Hepatic stellate cell (primary cell): ENCODE measurements at regions not wholly inside any gene's neighbourhood (a gene's known extent, or its start where the extent isn't known, plus 50 kb on each side); places are given as distances from the start of the nearest gene placed in this dataset.

Experiments
- DNase-seq: peaks from one replicate; pipeline ENCODE4 v3.0.0; 2011; ENCODE audit warnings: low spot score

DNA sequence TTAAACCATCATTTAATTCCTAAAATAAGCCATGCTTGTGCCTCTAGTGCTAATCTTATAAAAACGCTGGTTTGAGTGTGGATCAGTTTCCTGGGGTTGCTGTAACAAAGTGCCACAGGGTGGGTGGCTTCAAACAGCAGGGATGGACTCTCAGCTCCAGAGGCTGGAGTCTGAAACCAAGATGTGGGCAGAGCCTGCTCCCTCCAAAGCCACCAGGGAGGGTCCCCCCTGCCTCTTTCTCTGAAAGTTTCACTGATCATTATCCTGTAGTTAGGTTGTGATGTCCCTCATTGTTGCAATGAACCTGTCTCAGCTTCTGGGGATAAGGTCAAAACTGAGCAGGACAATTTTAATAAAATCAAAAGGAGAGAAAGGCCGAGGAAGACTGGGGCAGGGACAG is 251.9 kb upstream of the TCERG1L start:
- DNase-seq = no peak

DNA sequence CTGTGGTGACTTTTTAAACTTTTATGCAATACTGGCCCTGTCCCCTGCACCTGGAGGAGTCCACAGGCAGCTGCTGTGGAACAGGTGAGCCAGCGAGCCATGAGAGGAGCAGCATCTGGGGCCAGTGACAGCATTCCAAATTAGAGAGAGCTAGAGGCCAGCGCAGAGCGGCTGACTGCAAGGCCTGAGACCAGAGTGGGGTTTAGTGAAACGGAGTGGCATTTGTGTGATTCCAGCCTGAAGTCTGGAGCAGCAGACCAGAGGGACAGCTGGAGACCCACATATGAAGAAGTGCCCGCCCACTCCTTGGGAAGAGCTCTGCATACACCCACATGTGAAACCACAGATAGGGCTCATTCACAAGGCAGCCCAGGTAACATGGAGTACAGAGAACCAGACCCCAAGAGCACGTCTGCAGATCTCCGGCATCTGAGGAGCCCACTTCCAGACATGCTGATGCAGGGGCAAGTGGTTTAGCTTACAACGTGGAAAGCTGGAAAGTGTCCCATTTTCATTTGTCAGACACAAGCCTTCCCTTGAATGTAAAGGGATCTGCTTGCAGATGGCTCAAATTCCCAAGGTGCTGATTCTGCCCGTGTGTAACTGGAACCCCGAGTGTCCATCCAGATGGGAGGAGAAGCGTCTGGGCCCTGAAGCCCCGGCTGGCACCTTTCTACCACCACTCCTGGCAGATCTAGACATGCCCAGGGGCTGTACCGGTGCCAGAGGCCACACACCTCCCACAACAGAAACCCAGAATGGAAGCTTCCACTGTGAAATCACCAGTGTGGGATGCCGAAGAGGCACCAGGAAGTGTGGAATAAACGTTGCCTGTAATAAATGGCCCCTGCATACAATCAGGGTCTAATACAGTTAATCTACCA is 256.0 kb upstream of the TCERG1L start:
- no peak for DNase-seq

DNA sequence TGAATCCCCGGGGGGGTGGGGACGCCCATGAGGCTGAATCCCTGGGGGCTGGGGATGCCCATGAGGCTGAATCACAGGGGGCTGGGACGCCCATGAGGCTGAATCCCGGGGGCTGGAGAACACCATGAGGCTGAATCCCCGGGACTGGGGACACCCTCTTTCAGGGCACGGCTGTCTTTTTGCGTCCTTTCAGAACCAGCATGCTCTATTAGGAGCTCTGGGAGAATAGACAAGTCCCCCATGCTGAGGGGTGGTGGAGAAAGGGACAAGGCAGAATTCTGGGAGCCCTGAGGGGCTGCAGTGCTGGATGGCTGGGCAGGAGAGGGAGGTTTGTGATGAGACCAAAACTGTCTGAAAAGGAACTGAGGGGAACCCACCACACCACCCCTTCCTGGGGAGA is 257.3 kb upstream of the TCERG1L start:
- DNase-seq = no peak

DNA sequence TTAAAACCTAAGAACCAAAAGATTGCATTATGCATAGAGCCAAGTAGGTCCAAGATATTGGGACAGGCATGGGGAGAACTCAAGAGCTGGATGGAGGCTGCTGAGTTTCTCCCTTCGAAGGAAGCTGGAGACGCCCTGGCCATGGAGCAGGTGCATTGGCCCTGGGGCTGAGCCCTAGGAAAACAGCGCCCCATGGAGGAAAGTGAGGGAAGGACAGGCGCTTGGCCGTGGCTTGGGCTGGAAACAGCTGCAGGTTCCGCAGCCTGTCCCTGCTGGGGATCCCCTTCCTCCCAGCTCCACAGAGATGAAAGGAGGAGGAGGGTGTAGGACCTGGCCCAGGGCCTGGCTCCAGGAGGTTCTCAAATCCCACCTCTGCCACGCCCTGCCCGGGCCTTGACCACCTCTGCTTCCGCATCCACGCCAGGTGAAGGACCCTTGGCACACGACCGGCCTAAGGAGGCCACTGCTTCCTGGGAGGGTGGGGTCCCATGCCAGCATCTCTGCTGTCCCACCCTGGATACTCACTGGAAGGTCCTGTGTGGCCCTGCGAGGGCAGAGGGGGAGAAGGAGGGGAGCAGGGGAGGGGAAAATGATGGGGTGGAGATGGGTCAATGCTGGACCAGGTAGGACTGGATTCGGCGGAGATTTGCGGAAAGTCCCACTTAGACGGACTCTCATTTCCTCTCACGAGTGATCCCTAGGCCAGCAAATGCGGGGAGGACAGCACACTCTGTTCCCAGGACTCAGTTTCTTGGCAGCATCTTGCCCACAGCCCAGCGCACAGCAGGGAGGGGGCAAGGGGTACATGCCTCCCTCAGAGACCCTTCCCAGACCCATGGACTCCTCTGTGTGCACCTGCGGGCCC is 258.6 kb upstream of the TCERG1L start:
- DNase-seq = no peak

DNA sequence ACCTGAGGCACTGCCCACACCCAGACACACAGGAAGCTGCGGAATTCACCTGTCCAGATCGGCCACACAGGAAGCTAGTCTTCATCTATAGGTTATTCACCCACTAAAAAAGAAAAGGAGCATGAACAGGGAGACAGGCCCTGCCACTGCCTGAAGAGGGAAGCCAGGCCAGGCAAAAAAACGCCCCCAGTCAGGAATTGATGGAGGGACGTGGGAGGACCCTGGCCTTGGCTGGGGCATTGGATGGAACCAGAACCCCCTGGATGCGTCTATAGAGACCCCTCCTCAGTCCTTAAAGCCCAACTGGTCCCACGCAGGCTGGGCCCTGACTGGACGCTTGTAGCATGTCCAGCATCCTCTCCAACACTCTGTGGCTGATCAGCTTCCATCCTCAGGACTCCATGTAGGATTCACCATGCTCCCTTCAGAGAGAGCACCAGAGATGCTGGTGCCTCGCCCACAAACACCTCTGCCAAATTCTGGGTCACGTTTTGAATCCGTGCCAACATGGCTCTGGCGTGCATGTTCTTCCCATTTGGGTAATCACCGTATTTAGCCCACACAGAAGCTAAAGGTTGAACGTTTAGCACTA is 259.3 kb upstream of the TCERG1L start:
- DNase-seq = no peak

DNA sequence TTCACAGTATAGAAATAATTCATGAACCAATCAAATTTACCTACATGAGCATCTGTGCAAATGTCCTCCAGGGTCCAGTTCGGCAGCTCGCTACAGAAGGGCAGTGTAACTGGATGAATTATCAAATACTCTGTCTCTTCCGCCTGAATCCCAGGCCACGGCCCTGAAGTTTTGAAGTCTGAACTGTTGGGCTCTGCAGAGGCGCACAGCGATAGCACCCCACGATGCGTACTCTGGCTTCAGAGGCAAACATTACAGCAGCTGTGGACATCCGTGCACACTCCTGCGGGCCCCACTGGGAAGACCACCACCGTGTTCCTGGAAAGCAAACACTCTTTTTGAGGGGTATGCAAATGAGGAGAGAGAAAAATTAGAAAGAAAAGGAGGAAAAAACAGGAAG is 259.8 kb upstream of the TCERG1L start:
- no peak for DNase-seq

DNA sequence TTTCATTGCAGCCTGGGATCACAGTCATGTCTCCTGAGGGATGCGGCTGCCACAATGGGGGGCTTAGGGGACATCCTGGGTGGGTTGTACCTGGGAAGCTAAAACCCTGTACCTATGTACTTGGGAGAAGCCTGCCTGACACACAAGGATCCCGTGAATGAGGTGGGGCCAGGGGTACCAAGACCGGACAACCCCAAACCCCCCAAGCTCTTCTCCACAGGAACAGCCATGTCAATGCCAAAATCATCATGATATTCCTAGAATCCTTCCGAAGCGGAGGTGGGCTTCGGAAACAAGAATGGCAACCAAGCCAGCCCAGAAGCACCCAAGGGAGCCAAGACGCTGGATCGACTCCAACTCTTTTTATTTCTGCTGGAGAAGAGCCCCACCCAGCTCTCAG is 260.3 kb upstream of the TCERG1L start:
- DNase-seq = no peak

DNA sequence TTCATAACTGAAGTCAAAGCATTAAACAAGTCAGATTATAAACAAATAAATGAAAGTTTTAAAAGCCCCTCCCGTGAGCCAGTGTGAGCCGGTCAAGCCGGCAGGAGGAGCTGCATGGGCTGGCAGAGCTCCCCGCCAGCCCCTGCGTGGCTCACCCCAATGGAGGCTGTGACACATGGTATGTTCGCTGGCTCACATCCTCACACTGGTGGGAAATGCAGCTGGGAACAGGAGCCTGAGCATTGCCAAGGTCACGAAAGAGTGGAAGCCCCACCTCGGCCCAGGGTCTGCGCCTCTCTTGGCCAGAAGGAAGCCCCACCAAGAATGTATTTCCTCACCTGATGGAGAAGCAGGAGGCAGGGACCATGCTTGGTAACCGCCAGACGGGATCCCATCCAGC is 261.7 kb upstream of the TCERG1L start:
- no peak for DNase-seq

DNA sequence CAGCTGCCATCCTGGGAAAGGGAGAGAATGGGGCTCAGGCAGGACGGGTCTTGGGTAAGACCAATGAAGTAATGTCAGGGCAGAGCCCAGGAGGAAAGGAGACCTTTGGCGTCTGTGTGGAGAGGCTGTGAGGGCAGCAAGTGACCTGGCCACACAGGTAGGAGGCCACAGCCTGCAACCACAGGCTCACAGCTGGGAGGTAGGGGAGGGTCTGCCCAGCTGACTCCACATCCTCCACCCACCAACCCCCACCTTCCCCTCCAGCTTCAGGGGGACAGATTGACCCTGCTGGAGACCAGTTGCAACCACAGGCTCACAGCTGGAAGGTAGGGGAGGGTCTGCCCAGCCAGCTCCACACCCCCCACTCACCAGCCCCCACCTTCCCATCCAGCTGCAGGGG is 262.2 kb upstream of the TCERG1L start:
- no peak for DNase-seq

DNA sequence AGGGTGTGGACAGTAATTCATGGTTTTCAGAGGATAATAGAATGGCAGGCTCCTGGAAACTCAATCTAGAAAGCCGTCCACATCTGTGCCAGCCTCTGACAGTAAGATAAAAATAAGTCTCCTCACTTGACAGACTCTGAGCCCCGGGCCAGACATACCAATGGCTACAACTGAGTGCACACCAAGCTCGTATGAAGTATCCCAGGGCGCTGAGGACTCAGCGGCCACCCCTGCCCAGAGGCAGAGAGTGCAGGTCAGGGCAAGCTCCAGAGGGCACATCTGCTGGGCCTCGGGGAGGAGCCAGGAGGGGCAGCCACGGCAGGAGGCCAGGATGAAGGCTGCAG is 262.8 kb upstream of the TCERG1L start:
- no peak for DNase-seq

DNA sequence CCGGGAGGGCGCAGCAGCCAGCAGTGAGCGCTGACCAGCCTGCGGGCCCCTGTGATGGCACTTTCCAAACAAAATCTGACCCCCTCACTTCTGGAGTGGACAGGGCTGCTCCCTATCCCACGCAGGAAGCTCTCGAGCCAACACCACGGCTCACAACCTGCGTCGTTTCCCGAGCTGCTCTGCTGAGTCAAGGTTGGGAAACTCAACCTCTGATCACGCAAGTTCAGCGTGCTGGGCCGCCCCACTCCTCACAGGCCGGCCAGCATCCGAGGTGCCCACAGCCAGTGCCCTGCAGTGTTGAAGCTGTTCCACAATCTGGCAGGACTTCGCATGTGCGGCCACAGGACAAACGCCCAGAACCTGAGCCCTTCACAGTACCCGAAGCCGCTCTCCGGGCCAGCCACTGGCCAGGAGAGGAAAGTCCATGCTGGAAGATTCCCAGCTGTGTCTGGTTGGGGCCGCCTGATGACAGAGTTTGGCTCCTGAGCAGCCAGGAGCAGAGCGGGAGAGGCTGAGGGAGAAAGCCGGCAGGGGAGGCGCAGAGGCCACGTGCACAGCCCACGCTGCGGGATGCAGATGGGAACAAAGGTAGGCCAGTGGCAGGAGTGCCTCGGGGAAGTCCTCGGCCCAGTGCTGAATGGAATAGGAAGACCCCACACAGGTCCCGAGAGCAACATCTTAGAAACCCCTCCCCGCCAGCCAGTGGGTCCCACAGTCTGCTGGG is 263.3 kb upstream of the TCERG1L start:
- DNase-seq = no peak

DNA sequence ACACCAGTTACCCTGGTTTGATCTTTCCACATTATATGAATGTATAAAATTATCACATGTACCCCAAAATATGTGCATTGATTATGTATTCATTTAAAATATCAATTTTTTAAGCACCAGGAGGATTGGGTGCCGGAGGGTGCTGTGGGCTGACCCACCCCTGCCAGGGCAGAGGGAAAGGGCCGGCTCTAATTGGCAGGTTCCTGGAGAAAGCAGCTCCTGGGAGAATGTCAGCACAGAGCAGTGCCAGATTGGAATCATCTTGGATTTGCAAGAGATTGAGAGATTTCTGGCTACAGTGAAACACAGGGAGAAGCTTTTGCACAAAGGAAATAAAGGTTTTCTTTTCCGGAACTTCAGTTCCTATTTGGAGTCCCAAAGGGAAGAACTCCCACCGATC is 264.4 kb upstream of the TCERG1L start:
- no peak for DNase-seq

DNA sequence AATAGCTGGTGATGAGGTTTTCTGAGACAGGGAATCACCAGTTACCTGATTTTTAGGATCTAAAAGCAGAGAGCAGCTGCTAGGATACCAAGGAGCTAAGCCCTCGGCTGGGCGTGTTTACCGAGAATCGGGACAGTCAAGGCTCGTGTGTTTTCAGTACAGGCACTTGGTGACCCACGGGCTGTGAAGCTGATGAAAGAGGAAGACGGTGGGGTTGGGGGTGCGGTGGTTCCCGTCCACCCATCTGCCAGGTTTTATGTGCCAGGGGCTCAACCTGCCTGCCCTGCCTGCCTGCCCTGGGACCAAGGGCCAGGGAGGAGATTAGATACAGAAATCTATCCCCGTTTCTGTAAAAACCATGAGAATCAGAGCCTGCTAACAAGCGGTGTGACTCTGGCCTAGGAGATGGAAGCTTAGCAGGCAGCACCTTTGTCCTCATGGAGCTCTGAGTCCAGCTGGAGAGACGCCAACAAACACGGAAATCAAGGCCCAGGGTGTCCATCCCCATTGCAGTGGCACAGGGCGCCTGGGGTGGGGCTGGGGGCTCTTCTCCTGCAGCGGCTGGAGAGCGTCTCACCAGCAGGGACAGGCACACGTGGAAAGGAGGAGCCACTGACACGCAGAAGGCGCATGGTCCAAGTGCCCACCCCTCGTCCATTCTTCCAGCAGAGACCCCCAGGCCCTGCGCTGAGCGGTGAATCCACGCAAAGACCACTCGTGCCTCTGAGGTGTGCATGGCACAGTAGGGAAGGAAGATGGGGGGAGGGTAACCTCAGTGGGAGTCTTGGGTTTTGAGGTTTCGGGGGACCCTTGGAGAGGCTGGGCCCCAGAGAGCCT is 265.0 kb upstream of the TCERG1L start:
- no peak for DNase-seq

DNA sequence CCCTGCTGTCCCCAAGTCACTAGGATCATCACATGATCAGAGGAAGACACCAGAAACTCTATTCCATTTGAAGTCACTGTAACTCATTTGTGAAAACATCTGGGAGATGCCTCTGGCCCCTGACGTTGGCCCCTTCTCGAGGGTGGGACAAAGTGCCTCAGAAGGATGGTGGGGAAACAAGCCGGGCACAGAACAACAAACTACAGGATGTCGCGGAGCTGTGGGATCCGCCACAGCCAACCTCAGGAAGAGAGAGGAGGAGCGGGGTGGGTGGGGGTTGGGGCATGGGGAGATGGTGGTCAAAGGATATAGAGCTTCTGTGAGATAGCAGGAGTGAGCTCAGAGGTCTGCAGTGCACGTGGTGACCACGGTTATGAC is 265.6 kb upstream of the TCERG1L start:
- DNase-seq = no peak

DNA sequence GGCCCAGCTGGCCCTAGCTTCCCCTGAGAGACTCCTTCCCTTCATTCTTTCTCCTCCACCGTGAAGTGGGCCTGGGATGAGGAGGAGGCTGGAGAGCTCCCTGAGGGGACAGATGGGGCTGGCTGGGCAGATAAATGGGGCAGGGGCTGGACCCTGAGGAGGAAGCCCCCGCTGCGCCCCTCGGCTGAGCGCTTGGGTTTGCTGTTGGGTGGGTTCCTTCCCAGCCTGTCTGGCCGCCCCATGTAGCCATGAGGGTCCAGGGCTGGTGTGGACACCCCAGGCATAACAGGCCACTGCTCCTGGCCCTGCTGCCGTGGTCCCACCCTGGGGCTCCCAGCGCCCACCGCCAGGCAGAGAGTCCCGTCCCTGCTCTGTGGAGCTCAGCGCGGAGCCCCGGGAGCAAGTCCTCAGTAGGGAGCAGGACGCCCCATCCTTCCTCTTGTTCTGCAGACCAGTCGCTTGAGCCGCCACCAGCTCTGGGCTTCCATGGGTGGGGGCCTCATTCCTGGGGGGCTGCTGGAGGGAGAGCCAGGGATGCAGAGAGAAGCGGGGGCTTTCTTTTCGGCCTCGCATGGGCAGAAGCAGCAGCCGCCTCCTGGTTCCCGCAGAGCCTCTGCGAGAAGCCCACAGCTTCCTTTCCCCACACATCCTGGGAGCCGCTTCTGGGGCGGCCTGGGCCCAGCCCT is 266.4 kb upstream of the TCERG1L start:
- no peak for DNase-seq

DNA sequence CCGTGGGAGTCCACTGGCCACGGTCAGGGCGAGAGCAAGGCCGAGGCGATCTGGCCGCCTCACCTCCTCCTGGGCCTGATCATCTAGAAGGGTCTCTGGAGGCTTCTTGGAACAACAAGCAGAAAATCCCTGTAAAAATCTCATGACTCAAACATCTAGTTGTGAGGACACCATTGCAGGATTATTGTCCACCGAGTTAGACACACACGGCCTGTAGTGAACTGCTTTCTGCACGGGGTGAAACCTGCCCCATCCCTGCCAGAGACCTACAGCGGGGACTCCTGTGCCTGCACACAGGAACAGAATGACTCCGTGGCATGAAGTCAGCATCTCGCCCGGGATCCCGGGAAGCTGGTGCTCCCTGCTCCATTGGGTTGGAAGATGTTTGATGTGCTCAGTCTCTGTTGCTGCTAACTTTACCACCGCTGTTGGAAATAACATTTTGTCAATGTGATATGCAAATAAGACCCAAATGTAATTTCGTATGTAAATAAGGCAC is 267.0 kb upstream of the TCERG1L start:
- no peak for DNase-seq

DNA sequence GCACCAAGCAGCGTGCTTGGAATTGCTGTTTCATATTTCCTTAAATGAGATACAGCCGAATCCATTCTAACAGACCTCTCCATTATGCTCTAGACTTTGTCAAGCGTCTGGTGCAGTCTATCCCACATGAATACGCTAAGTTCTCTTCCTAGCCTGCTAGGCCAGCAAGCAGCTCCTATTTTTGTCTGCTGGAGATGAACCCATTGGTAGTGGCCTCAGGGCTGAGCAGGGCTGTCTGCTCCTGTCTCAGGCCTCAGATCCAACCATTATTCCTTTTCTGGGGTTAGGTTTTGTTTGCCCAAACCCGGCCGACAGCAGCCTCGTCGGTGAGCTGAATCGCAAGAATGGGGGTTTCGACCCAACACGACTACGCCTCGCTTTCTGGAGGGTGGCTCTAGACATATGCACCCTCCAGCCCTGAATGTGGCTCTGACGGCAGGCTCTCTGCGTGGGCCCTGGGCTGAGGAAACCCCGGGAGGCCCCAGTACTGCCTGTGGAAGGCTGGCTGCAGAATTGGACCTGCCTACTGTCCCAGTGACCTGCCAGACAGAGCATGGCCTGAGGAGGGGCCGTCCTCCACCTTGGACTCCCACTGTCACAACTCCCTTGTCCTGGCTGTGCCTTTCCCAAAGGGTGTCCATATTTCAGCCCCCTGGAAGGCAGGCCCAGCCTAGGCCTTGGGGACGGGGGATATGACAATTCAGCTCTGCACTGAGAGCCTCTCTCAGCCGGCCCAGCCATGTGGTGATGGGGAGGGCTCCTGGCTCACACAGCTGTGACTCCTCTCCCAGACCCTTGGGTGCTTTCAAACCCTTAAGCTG is 267.9 kb upstream of the TCERG1L start:
- DNase-seq = no peak

DNA sequence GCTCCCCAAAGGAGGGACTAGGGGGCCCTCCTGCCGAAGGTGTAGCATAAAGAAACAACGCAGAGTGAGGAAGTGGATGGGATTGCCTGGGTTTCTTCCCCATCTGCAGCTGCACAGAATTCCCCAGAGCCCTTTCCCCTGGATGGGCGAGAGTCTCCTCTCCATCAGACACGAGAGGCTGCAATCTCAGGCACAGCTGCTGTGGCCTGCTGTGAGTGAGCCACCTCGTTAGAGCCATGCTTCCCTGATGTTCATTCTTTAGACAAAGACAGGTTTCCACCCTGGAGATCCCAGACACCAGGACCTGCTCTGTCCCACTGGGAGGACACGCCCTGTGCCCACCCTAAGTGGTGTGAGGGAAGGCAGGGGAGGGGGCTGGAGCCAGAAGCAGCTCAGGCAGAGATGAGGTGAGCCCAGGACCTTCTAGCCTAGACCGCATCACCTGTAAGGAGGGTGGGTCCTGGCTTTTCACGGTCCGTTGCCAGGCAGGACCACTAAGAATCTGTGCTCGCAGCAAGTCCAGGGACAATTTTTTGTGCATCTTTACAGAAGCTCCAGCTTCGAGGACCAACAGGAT is 268.6 kb upstream of the TCERG1L start:
- no peak for DNase-seq

DNA sequence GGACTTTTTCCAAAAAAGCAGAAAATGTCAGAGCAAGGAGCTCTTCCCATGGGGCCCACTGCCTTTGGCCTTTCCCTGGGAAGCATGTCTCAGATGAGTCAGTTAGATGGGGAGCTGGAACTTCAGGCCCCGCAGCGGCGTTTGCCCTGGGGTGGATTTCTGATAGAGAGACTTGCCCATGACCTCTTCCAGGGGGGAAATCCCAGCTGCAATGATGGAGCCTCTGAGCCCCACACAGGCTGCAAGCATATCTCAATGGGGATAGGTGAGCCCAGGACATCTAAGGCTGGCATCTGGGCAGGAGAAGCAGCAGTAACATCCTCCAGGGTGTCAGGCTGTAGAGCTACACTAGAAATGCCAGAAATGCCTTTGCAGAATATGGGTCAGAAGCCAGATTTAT is 269.2 kb upstream of the TCERG1L start:
- DNase-seq = no peak
